VCaP (cell line): ENCODE measurements at regions not wholly inside any gene's neighbourhood (a gene's known extent, or its start where the extent isn't known, plus 50 kb on each side); places are given as distances from the start of the nearest gene placed in this dataset.
A peak's percentile ranks its signal among the peaks of the same experiment; 100 is the strongest.

ENCODE experiments used
- H3K27ac ChIP-seq: fragments of 450-650 bp; 2 replicates; pipeline ENCODE4 v1.5.1; 2017
- TF ChIP-seq, protein P1 (sequence below): fragments of 450-650 bp; conservative IDR thresholded peaks from 2 replicates; pipeline ENCODE4 v1.5.1; 2017; ENCODE audit warnings: mild to moderate bottlenecking, moderate library complexity

DNA sequence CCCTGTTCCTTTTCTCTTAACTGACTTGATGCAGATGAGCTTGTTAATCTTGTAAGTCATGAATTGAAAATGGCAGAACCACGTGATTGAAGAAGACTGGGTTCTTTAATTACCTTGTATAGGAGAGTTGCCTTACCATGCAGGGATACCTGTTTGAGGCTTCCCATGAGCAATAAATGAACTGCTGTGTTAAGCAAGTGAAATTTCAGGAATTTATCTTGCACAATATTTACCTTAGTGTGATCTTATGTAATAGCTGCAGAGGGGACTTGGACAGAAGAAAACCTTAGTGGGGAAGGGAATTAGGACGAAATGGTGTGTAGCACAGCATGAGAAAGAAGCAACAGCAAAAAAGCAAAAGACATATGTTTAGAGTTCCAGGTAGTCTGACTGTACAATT, 384.0 kb upstream of the TMEFF2 start:
- H3K27ac ChIP-seq, result peak overlapping the region; percentile 34; the same call in 1 of the 2 replicates

DNA sequence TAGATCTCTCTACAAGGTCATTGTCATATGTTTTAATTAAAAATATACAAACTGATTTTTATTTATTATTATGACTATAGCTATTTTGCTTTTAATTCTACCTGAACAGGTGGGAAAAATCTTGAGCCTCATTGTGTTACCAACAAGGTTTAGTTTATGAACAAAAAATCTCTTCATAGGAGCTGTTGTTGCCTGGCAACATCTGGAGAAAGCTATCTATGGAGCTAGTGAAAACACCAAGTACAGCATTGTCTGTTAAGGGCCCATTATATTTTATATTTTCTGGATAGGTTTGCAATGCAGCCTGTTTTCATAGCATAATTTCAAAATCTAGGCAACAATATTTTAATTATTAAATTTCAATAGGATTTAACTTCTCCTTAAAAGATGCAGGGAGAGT, 383.0 kb upstream of the TMEFF2 start:
- H3K27ac ChIP-seq, result peak overlapping the region; percentile 34
- TF ChIP-seq, protein P1, sequence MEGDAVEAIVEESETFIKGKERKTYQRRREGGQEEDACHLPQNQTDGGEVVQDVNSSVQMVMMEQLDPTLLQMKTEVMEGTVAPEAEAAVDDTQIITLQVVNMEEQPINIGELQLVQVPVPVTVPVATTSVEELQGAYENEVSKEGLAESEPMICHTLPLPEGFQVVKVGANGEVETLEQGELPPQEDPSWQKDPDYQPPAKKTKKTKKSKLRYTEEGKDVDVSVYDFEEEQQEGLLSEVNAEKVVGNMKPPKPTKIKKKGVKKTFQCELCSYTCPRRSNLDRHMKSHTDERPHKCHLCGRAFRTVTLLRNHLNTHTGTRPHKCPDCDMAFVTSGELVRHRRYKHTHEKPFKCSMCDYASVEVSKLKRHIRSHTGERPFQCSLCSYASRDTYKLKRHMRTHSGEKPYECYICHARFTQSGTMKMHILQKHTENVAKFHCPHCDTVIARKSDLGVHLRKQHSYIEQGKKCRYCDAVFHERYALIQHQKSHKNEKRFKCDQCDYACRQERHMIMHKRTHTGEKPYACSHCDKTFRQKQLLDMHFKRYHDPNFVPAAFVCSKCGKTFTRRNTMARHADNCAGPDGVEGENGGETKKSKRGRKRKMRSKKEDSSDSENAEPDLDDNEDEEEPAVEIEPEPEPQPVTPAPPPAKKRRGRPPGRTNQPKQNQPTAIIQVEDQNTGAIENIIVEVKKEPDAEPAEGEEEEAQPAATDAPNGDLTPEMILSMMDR, result no peak

More for the DNA sequence above, 384.0 kb upstream of the TMEFF2 start:
- TF ChIP-seq, protein P1, result no peak

DNA sequence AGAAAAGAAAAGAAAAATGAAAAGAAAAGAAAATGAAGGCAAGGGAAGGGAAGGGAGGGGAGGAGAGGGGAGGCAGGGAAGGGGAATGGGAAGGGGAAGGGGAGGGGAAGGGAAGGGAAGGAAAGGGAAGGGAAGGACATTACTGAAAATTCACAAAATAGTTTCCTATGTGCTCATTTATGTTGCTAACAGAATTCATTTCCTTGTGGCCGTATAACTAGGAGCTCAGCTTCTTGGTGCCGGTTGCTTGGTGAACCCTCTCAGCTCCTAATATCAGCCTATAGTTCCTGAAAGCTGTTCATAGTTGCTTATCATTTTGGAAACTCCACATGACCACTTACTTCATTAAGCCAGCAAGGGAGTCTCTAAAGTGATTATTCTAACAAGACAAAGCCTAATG, 379.8 kb upstream of the TMEFF2 start:
- H3K27ac ChIP-seq, result no peak overlapping the region
- TF ChIP-seq, protein P1, result no peak

DNA sequence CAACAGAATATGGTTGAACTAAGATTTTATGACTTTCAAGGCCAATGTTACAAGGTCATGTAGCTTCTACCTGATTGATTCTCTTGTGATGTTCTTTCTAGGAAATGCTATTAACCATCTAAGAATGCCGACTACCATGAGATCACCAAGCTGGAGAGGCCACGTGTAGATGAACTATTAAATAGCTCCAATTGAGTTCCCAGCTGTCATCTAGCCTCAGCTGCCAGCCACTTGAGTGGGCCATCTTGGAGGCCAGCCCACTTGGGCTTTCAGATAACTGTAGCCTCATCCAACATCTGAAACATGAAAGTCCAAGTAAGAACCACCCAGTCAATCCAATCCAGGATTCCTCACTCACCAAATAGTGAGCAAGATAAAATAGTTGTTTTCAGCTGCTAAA, 376.9 kb upstream of the TMEFF2 start:
- TF ChIP-seq, protein P1, result no peak
- no peak overlapping the region for H3K27ac ChIP-seq

DNA sequence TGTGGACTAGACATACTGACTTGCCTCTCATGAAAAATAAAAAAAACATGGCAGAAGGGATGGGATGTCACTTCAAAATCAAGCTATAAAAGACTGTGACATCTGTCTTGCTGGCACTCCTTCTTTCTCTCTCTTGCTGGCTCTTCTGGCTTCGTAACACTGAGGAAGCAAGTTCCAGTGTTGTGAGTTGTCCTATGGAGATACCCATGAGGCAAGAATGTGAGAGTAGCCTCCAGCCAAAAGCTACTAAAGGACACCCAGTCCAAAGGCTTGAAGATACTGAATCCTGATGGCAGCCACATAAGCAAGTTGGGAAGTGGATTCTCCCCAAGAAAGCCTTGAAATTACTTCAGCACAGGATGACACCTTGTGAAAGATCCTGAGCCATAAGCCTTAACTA, 376.1 kb upstream of the TMEFF2 start:
- no peak overlapping the region for H3K27ac ChIP-seq
- TF ChIP-seq, protein P1, result no peak

DNA sequence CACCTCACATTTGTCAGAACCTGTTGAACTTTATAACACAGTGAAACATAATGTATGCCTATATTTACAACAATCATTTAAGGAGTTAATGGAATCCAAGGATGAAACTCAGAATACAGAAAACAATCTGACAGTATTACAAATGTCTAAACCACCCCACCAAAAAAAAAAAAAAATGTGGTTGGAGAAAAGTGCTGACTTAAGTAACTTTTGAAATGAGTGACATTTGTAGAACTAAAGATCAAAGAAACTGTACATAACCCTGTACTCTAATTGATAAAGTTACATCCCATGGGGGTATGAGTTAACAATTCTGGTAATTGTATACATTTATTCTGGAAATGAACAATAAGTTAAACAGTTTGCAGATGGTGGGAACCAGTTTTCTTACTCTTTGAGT, 372.1 kb upstream of the TMEFF2 start:
- TF ChIP-seq, protein P1, result no peak
- H3K27ac ChIP-seq, result no peak overlapping the region

DNA sequence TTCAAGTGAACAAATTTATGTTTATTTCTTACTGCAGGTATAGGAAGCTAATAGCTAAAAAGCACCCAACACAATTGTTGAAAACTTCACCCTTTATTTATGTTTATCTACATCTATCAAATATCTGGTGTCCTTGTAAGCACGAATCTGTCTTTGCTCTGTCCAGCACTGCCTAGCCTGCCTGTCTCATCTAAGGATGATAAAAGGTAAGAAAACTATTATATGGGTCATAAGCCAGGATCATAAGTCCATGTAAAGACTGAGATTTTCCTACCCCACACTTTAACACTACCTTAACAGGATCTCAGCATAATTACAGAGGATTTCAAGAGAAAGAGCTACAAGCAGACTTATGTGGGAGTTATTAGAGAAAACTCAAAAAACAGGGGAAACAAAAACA, 365.6 kb upstream of the TMEFF2 start:
- peak overlapping the region; percentile 66 for H3K27ac ChIP-seq
- TF ChIP-seq, protein P1, result no peak

DNA sequence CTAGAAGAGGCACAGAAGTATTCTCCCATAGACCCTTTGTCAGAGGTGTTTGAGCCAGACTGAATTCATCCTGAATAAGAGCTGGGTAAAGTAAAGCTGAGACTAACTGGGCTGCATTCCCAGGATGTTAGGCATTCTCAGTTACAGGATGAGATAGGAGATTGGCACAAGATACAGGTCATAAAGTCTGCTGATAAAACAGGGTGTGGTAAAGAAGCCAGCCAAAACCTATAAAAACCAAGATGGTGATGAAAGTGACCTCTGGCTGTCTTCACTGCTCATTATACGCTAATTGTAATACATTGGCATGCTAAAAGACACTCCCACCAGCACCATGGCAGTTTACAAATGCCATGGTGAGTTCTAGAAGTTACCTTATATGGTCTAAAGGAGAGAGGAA, 364.9 kb upstream of the TMEFF2 start:
- TF ChIP-seq, protein P1, result no peak
- H3K27ac ChIP-seq, result peak overlapping the region; percentile 66
